Omental fat pad (tissue), 3 donors: ENCODE measurements at regions not wholly inside any gene's neighbourhood (a gene's known extent, or its start where the extent isn't known, plus 50 kb on each side); places are given as distances from the start of the nearest gene placed in this dataset.

ENCODE experiments used
- ATAC-seq: fragments of 150-250 bp; one replicate; pipeline ENCODE4 v1.9.1; 2016; ENCODE audit warnings: mild to moderate bottlenecking, moderate library complexity; ENCODE audit not compliant: low FRiP score
- DNase-seq: peaks from one replicate; pipeline ENCODE4 v3.0.0-alpha.2; 2019; ENCODE audit warnings: low spot score
- TF ChIP-seq, protein P1 (sequence below), 3 donors: fragments of 450-650 bp; IDR thresholded peaks; one replicate each; pipeline ENCODE4 v1.5.1; 2016 to 2017; ENCODE audit warnings: antibody characterized with exemption in 3 of 3, mild to moderate bottlenecking in 3 of 3, moderate library complexity in 2 of 3

DNA sequence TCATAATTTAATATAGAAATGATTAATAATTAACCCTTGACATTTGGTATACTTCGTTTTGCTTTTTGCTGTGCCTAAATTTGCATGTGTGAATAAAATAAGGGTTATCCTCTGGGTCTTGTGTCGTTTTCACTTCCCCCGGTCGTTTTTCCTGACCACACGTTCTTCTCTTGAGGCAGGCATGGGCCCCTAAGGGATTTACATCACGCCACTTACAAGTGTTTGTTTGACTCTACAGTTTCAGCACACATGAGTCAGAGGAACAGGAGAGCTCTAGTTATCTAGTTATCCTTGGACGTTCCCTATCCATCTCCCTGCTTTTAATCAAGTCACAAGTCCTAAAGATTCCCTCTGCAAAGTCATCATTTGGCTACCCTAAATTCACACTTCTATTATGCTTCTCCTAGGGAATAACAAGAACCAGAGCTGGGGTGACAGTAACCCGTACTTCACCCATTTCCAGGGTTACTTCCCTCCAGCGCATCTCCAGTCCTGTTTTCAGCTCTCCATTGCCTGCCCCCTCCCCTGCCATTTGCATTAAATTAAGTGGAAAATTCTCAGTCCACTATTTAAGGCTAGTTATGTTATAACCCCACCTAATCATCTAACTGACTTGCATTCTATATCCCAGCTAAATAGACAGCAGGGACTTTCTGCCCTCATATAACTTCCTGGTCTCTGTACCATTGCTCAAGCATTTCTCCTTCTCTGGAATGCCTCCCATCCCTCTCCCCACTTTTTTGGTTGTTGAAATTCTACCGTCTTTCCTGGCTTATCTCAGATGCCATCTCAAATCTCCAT is 206.9 kb downstream of the PTEN start:
- TF ChIP-seq, protein P1, sequence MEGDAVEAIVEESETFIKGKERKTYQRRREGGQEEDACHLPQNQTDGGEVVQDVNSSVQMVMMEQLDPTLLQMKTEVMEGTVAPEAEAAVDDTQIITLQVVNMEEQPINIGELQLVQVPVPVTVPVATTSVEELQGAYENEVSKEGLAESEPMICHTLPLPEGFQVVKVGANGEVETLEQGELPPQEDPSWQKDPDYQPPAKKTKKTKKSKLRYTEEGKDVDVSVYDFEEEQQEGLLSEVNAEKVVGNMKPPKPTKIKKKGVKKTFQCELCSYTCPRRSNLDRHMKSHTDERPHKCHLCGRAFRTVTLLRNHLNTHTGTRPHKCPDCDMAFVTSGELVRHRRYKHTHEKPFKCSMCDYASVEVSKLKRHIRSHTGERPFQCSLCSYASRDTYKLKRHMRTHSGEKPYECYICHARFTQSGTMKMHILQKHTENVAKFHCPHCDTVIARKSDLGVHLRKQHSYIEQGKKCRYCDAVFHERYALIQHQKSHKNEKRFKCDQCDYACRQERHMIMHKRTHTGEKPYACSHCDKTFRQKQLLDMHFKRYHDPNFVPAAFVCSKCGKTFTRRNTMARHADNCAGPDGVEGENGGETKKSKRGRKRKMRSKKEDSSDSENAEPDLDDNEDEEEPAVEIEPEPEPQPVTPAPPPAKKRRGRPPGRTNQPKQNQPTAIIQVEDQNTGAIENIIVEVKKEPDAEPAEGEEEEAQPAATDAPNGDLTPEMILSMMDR (IDR thresholded peaks at IDR 0.05), result no peak
- DNase-seq, result no peak
- no peak for ATAC-seq

GRCh38 chr10:88071879-88072278 is 208.5 kb downstream of the PTEN start:
- TF ChIP-seq, protein P1 (IDR thresholded peaks at IDR 0.05), result no peak
- DNase-seq (no peak), ATAC-seq (no peak)

- DNase-seq (no peak), ATAC-seq (no peak)
- TF ChIP-seq, protein P1 (IDR thresholded peaks at IDR 0.05), result no peak
Observed at GRCh38 chr10:88073682-88074081, 210.3 kb downstream of the PTEN start.

GRCh38 chr10:88074971-88075370 is 211.5 kb downstream of the PTEN start:
- no peak for DNase-seq
- no peak for ATAC-seq
- TF ChIP-seq, protein P1 (IDR thresholded peaks at IDR 0.05), result no peak

- DNase-seq, result no peak
- ATAC-seq, result no peak
- TF ChIP-seq, protein P1 (IDR thresholded peaks at IDR 0.05), result no peak
Observed at GRCh38 chr10:88076027-88076880, 212.8 kb downstream of the PTEN start.

DNA sequence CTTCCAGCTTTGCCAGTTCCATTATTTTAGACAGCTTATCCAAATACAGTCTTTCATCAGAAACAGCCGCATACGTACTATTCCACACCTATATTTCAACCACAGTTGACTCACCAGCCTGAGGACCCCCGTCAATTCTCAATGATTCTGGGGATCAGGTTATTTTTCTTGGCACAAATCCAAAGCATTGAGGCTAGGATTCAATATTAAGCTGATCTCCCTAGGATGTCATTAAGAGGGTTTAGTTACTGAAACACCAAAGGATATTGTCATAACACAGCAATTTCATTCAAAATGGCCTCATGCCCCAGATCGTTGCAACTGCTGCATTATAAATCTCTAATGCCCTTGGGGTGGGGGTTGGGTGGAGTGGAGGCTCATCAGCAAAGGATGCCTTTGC is 214.6 kb downstream of the PTEN start:
- DNase-seq (no peak), ATAC-seq (no peak)
- TF ChIP-seq, protein P1 (IDR thresholded peaks at IDR 0.05), result no peak
